MM.1S (cell line): ENCODE measurements at regions not wholly inside any gene's neighbourhood (a gene's known extent, or its start where the extent isn't known, plus 50 kb on each side); places are given as distances from the start of the nearest gene placed in this dataset.

Source experiments
- DNase-seq: peaks from one replicate; pipeline ENCODE4 v3.0.0-alpha.2; 2015
- H2AFZ ChIP-seq: fragments of 300-600 bp; sonication (generic); 2 replicates; pipeline ENCODE4 v1.6.0; 2016; ENCODE audit warnings: antibody characterized with exemption, low read length
- H3F3A ChIP-seq: fragments of 300-600 bp; sonication (generic); 2 replicates; pipeline ENCODE4 v1.6.1; 2016; ENCODE audit warnings: mild to moderate bottlenecking, antibody characterized with exemption, low read length, moderate library complexity, mixed read lengths; ENCODE audit not compliant: insufficient read depth
- H3K27ac ChIP-seq: fragments of 300-600 bp; sonication (generic); 2 replicates; pipeline ENCODE4 v1.5.1; 2016; ENCODE audit warnings: mild to moderate bottlenecking, low read length
- H3K27me3 ChIP-seq: fragments of 300-600 bp; sonication (generic); replicated peaks from 2 replicates; pipeline ENCODE4 v1.6.0; 2016; ENCODE audit warnings: low read length; ENCODE audit not compliant: insufficient read depth
- H3K36me3 ChIP-seq: fragments of 300-600 bp; sonication (generic); replicated peaks from 2 replicates; pipeline ENCODE4 v1.6.1; 2016; ENCODE audit warnings: mild to moderate bottlenecking, low read length, mixed read lengths; ENCODE audit not compliant: insufficient read depth
- H3K4me1 ChIP-seq: fragments of 300-600 bp; sonication (generic); 2 replicates; pipeline ENCODE4 v1.6.1; 2016; ENCODE audit warnings: low read length, mixed read lengths
- H3K4me2 ChIP-seq: fragments of 300-600 bp; sonication (generic); 2 replicates; pipeline ENCODE4 v1.6.0; 2016; ENCODE audit warnings: low read depth, low read length
- H3K4me3 ChIP-seq: fragments of 300-600 bp; sonication (generic); 2 replicates; pipeline ENCODE4 v1.5.1; 2016; ENCODE audit warnings: low read length, mixed read lengths
- H3K79me2 ChIP-seq: fragments of 300-600 bp; sonication (generic); 2 replicates; pipeline ENCODE4 v1.6.1; 2016; ENCODE audit warnings: mixed run types, low read length, mixed read lengths
- H3K9ac ChIP-seq: fragments of 300-600 bp; sonication (generic); 2 replicates; pipeline ENCODE4 v1.6.1; 2016; ENCODE audit warnings: low read length, mixed read lengths
- H3K9me2 ChIP-seq: fragments of 300-600 bp; sonication (generic); replicated peaks from 2 replicates; pipeline ENCODE4 v1.6.1; 2016; ENCODE audit warnings: mild to moderate bottlenecking, low read length, mixed read lengths; ENCODE audit not compliant: insufficient read depth
- H3K9me3 ChIP-seq: fragments of 300-600 bp; sonication (generic); replicated peaks from 2 replicates; pipeline ENCODE4 v1.6.1; 2016; ENCODE audit warnings: mild to moderate bottlenecking, low read length, mixed read lengths; ENCODE audit not compliant: insufficient read depth
- H4K20me1 ChIP-seq: fragments of 300-600 bp; sonication (generic); 2 replicates; pipeline ENCODE4 v1.6.1; 2016; ENCODE audit warnings: mild to moderate bottlenecking, low read length, moderate library complexity, mixed read lengths; ENCODE audit not compliant: insufficient read depth
- CTCF ChIP-seq: fragments of 300-600 bp; sonication (generic); IDR thresholded peaks from 2 replicates; pipeline ENCODE4 v1.5.1; 2016; ENCODE audit warnings: antibody characterized with exemption, low read length, mixed read lengths
- EZH2 ChIP-seq: fragments of 300-600 bp; sonication (generic); optimal IDR thresholded peaks from 2 replicates; pipeline ENCODE3; 2017; ENCODE audit warnings: low read depth, mild to moderate bottlenecking, antibody characterized with exemption, low read length, mixed read lengths
- EZH2phosphoT487 ChIP-seq: fragments of 300-600 bp; sonication (generic); IDR thresholded peaks from 2 replicates; pipeline ENCODE4 v1.6.1; 2018; ENCODE audit warnings: antibody characterized with exemption, low read length

DNA sequence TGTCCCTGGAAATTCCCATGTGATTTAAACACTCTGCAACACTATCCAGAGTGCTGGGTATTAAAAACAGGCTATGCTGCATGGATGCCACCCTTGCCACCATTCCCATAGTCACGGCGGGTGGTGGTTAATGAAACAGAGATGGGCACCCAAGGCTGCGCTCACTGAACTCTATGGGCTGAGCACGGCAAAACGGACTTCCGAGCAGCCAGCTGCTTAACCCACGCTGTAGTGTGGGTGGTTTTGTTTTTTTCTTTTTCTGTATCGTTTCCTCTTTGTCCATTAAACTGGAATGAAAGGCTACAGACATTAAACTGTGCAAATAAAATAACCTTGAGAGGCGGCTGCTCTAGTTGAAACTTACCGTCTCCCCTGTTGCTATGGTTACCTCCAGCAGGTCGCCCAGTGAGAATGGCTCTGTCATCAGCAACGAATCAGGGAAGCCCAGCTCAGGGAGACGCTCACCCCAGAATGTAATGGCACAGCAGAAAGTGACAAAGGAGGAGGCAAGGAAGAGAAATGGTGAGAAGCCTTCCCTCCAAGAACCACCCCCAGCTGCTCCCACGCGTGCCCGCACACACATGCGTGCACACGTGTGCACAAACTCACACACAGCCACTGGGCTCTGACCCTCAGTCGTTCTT, 102.1 kb downstream of the C11orf91 start:
- no peaks in the 10 kb centered on the region for H3K27me3 ChIP-seq
- no peaks in the 10 kb centered on the region for H3K36me3 ChIP-seq
- H3K79me2 ChIP-seq: no peaks in the 10 kb centered on the region
- H3K4me3 ChIP-seq: no peak overlapping the region
- H2AFZ ChIP-seq: no peak overlapping the region
- no peaks in the 10 kb centered on the region for H3K9me3 ChIP-seq
- no peak overlapping the region for H3K9ac ChIP-seq
- no peaks in the 10 kb centered on the region for H3K9me2 ChIP-seq
- TF ChIP-seq EZH2phosphoT487: no peak
- TF ChIP-seq CTCF: no peak
- no peak for TF ChIP-seq EZH2
- no peaks in the 10 kb centered on the region for H3K4me1 ChIP-seq
- no peak overlapping the region for H3K27ac ChIP-seq
- no peak overlapping the region for H3K4me2 ChIP-seq
- no peak for DNase-seq
- no peaks in the 10 kb centered on the region for H4K20me1 ChIP-seq
- no peaks in the 10 kb centered on the region for H3F3A ChIP-seq

DNA sequence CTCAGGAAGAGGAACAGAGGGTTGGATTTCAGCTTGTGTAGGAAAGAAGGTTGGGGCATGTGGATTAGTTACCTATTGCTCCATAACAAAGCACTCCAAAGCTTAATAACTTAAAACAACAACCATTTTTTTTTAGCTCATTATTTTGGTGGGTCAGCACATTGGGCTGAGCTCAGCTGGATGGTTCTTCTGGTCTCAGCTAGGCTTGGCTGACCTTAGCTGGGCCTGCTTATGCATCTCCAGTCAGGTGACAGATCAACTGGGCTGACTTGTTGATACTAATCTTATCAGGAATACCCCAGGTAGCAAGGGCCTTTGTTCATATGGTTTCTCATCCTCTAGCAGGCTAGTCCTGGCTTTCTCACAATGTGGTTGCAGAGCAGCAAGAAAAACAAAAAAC, 106.4 kb downstream of the C11orf91 start:
- Histone ChIP-seq H3K27ac (no peak overlapping the region), H3K4me1 (no peaks in the 10 kb centered on the region), H3K9ac (no peak overlapping the region), H3K36me3 (no peaks in the 10 kb centered on the region), H2AFZ (no peak overlapping the region), H3K9me3 (no peaks in the 10 kb centered on the region), H3F3A (no peaks in the 10 kb centered on the region), H3K4me3 (no peak overlapping the region), H3K27me3 (no peaks in the 10 kb centered on the region), H3K4me2 (no peak overlapping the region), H3K9me2 (no peaks in the 10 kb centered on the region), H3K79me2 (no peaks in the 10 kb centered on the region), H4K20me1 (no peaks in the 10 kb centered on the region)
- TF ChIP-seq EZH2 (no peak), EZH2phosphoT487 (no peak), CTCF (no peak)
- DNase-seq: no peak

GRCh38 chr11:33590441-33590840, 110.2 kb downstream of the C11orf91 start:
- TF ChIP-seq EZH2phosphoT487: no peak
- H3K27ac ChIP-seq: no peak overlapping the region
- H3K36me3 ChIP-seq: no peaks in the 10 kb centered on the region
- no peaks in the 10 kb centered on the region for H3K27me3 ChIP-seq
- H3K4me3 ChIP-seq: no peak overlapping the region
- H3K4me1 ChIP-seq: no peaks in the 10 kb centered on the region
- no peak for DNase-seq
- H3F3A ChIP-seq: no peaks in the 10 kb centered on the region
- no peak overlapping the region for H2AFZ ChIP-seq
- H3K9me3 ChIP-seq: no peaks in the 10 kb centered on the region
- no peaks in the 10 kb centered on the region for H3K79me2 ChIP-seq
- H3K9ac ChIP-seq: no peak overlapping the region
- H3K9me2 ChIP-seq: no peaks in the 10 kb centered on the region
- no peaks in the 10 kb centered on the region for H4K20me1 ChIP-seq
- H3K4me2 ChIP-seq: no peak overlapping the region

- no peaks in the 10 kb centered on the region for H3K9me2 ChIP-seq
- TF ChIP-seq CTCF (no peak), EZH2 (no peak), EZH2phosphoT487 (no peak)
- H2AFZ ChIP-seq: no peak overlapping the region
- no peaks in the 10 kb centered on the region for H3K4me1 ChIP-seq
- no peaks in the 10 kb centered on the region for H3K27me3 ChIP-seq
- no peak for DNase-seq
- H3K36me3 ChIP-seq: no peaks in the 10 kb centered on the region
- no peak overlapping the region for H3K4me2 ChIP-seq
- H3K9ac ChIP-seq: no peak overlapping the region
- H3K79me2 ChIP-seq: no peaks in the 10 kb centered on the region
- no peaks in the 10 kb centered on the region for H4K20me1 ChIP-seq
- no peak overlapping the region for H3K4me3 ChIP-seq
- H3K9me3 ChIP-seq: no peaks in the 10 kb centered on the region
- H3F3A ChIP-seq: no peaks in the 10 kb centered on the region
- H3K27ac ChIP-seq: no peak overlapping the region
Measured at GRCh38 chr11:33588056-33588455, 112.6 kb downstream of the C11orf91 start.
